ENCODE measurements at regions not wholly inside any gene's neighbourhood (a gene's known extent, or its start where the extent isn't known, plus 50 kb on each side); places are given as distances from the start of the nearest gene placed in this dataset.

GRCh38 chr18:73839441-73839840 is 308.2 kb downstream of the FBXO15 start:
- H3K9me3 ChIP-seq (ENCODE audit: control insufficient read depth in 1 of 2, low read length in 2 of 2): no peaks in the 10 kb centered on the region
- H3K27ac ChIP-seq (ENCODE audit: low read depth, low read length): no peak overlapping the region
- peaks cover 3 to 10% (median 4%) of the 10 kb centered on the region in 4 donors for H3K4me1 Mint-ChIP-seq
- ChIA-PET CTCF (ENCODE audit: partially characterized antibody) (interaction anchor here (2.1 kb wide), 1 partner anchor 12 kb away, joined by 6 read pairs; no protein-coding TSS in a partner anchor), POLR2A (ENCODE audit: partially characterized antibody) (no interaction called here)
- no peak overlapping the region for H3K4me3 Mint-ChIP-seq
- no peak overlapping the region for H3K27ac Mint-ChIP-seq
- intact Hi-C loops (cut with micrococcal nuclease): no loop called here
- H3K4me1 ChIP-seq (ENCODE audit: insufficient read depth, low read length): no peaks in the 10 kb centered on the region
- H3K27me3 Mint-ChIP-seq: peaks cover 0 to 3% of the 10 kb centered on the region in 2 donors
- DNase-seq: no peak
- H3K9me3 Mint-ChIP-seq: no peaks in the 10 kb centered on the region
- no peaks in the 10 kb centered on the region for H3K36me3 ChIP-seq (ENCODE audit: insufficient read depth, low read length)
- H3K27me3 ChIP-seq (ENCODE audit: insufficient read depth, low read length): no peaks in the 10 kb centered on the region
- H3K36me3 Mint-ChIP-seq: no peaks in the 10 kb centered on the region
- no peak overlapping the region for H3K4me3 ChIP-seq (ENCODE audit: low read length in 2 of 2)

- no peak for DNase-seq
- Histone ChIP-seq H3K27me3 (ENCODE audit: insufficient read depth, low read length) (no peaks in the 10 kb centered on the region), H3K4me3 (ENCODE audit: low read length in 2 of 2) (no peak overlapping the region), H3K4me1 (ENCODE audit: insufficient read depth, low read length) (no peaks in the 10 kb centered on the region), H3K36me3 (ENCODE audit: insufficient read depth, low read length) (no peaks in the 10 kb centered on the region), H3K27ac (ENCODE audit: low read depth, low read length) (no peak overlapping the region), H3K9me3 (ENCODE audit: control insufficient read depth in 1 of 2, low read length in 2 of 2) (no peaks in the 10 kb centered on the region)
- Mint-ChIP-seq H3K4me3 (no peak overlapping the region), H3K27ac (no peak overlapping the region), H3K27me3 (peaks cover 0 to 2% of the 10 kb centered on the region in 2 donors), H3K9me3 (no peaks in the 10 kb centered on the region), H3K36me3 (no peaks in the 10 kb centered on the region), H3K4me1 (peaks cover 3 to 10% (median 4%) of the 10 kb centered on the region in 4 donors)
- CTCF ChIA-PET (ENCODE audit: partially characterized antibody): no interaction called here
- intact Hi-C loops (cut with micrococcal nuclease): no loop called here
- POLR2A ChIA-PET (ENCODE audit: partially characterized antibody): no interaction called here
These were observed 309.5 kb downstream of the FBXO15 start for GRCh38 chr18:73838107-73838506.

- intact Hi-C loops (cut with micrococcal nuclease): no loop called here
- H3K36me3 Mint-ChIP-seq: no peaks in the 10 kb centered on the region
- POLR2A ChIA-PET (ENCODE audit: partially characterized antibody): no interaction called here
These were observed 311.8 kb downstream of the FBXO15 start for GRCh38 chr18:73835656-73836364.

GRCh38 chr18:73835039-73835438 is 312.6 kb downstream of the FBXO15 start:
- no peaks in the 10 kb centered on the region for H3K36me3 ChIP-seq (ENCODE audit: insufficient read depth, low read length)
- H3K4me1 ChIP-seq (ENCODE audit: insufficient read depth, low read length): no peaks in the 10 kb centered on the region
- H3K4me3 Mint-ChIP-seq: no peak overlapping the region
- CTCF ChIA-PET (ENCODE audit: partially characterized antibody): interaction anchor here (1.7 kb wide), 1 partner anchor 8 kb away, joined by 6 read pairs; no protein-coding TSS in a partner anchor
- no peak for DNase-seq
- H3K4me3 ChIP-seq (ENCODE audit: low read length in 2 of 2): no peak overlapping the region
- H3K9me3 ChIP-seq (ENCODE audit: control insufficient read depth in 1 of 2, low read length in 2 of 2): no peaks in the 10 kb centered on the region
- no peak overlapping the region for H3K27ac Mint-ChIP-seq
- no peaks in the 10 kb centered on the region for H3K27me3 ChIP-seq (ENCODE audit: insufficient read depth, low read length)
- no peaks in the 10 kb centered on the region for H3K27me3 Mint-ChIP-seq
- POLR2A ChIA-PET (ENCODE audit: partially characterized antibody): no interaction called here
- H3K27ac ChIP-seq (ENCODE audit: low read depth, low read length): no peak overlapping the region
- intact Hi-C loops (cut with micrococcal nuclease): no loop called here
- peaks cover 0 to 2% (median 0%) of the 10 kb centered on the region in 8 donors for H3K9me3 Mint-ChIP-seq
- H3K36me3 Mint-ChIP-seq: no peaks in the 10 kb centered on the region
- no peaks in the 10 kb centered on the region for H3K4me1 Mint-ChIP-seq

More at GRCh38 chr18:73835656-73836364, 311.8 kb downstream of the FBXO15 start:
- Histone ChIP-seq H3K36me3 (ENCODE audit: insufficient read depth, low read length) (no peaks in the 10 kb centered on the region), H3K4me1 (ENCODE audit: insufficient read depth, low read length) (no peaks in the 10 kb centered on the region), H3K27ac (ENCODE audit: low read depth, low read length) (no peak overlapping the region), H3K9me3 (ENCODE audit: control insufficient read depth in 1 of 2, low read length in 2 of 2) (no peaks in the 10 kb centered on the region), H3K27me3 (ENCODE audit: insufficient read depth, low read length) (no peaks in the 10 kb centered on the region), H3K4me3 (ENCODE audit: low read length in 2 of 2) (no peak overlapping the region)
- Mint-ChIP-seq H3K9me3 (peaks cover 0 to under 1% (median 0%) of the 10 kb centered on the region in 8 donors), H3K27ac (no peak overlapping the region), H3K27me3 (no peaks in the 10 kb centered on the region), H3K4me3 (no peak overlapping the region), H3K4me1 (no peaks in the 10 kb centered on the region)
- DNase-seq: no peak
- CTCF ChIA-PET (ENCODE audit: partially characterized antibody): no interaction called here

GRCh38 chr18:73831688-73832087 is 315.9 kb downstream of the FBXO15 start:
- no peaks in the 10 kb centered on the region for H3K4me1 Mint-ChIP-seq
- no peak overlapping the region for H3K27ac Mint-ChIP-seq
- Histone ChIP-seq H3K36me3 (ENCODE audit: insufficient read depth, low read length) (no peaks in the 10 kb centered on the region), H3K9me3 (ENCODE audit: control insufficient read depth in 1 of 2, low read length in 2 of 2) (no peaks in the 10 kb centered on the region), H3K4me1 (ENCODE audit: insufficient read depth, low read length) (no peaks in the 10 kb centered on the region), H3K4me3 (ENCODE audit: low read length in 2 of 2) (no peak overlapping the region), H3K27me3 (ENCODE audit: insufficient read depth, low read length) (no peaks in the 10 kb centered on the region), H3K27ac (ENCODE audit: low read depth, low read length) (no peak overlapping the region)
- no peak for DNase-seq
- CTCF ChIA-PET (ENCODE audit: partially characterized antibody): interaction anchor here (1.2 kb wide), 1 partner anchor 10 kb away, joined by 3 read pairs; no protein-coding TSS in a partner anchor
- H3K36me3 Mint-ChIP-seq: no peaks in the 10 kb centered on the region
- POLR2A ChIA-PET (ENCODE audit: partially characterized antibody): no interaction called here
- no peak overlapping the region for H3K4me3 Mint-ChIP-seq
- H3K9me3 Mint-ChIP-seq: peaks cover 0 to 2% (median 0%) of the 10 kb centered on the region in 8 donors
- H3K27me3 Mint-ChIP-seq: no peaks in the 10 kb centered on the region
- intact Hi-C loops (cut with micrococcal nuclease): no loop called here

- intact Hi-C loops (cut with micrococcal nuclease): no loop called here
- H3K4me1 ChIP-seq (ENCODE audit: insufficient read depth, low read length): no peaks in the 10 kb centered on the region
- no peaks in the 10 kb centered on the region for H3K27me3 ChIP-seq (ENCODE audit: insufficient read depth, low read length)
- H3K27ac Mint-ChIP-seq: no peak overlapping the region
- no peak overlapping the region for H3K27ac ChIP-seq (ENCODE audit: low read depth, low read length)
- H3K4me3 ChIP-seq (ENCODE audit: low read length in 2 of 2): no peak overlapping the region
- no peaks in the 10 kb centered on the region for H3K27me3 Mint-ChIP-seq
- no peaks in the 10 kb centered on the region for H3K4me1 Mint-ChIP-seq
- DNase-seq: no peak
- no peaks in the 10 kb centered on the region for H3K36me3 ChIP-seq (ENCODE audit: insufficient read depth, low read length)
- ChIA-PET CTCF (ENCODE audit: partially characterized antibody) (no interaction called here), POLR2A (ENCODE audit: partially characterized antibody) (no interaction called here)
- peaks cover 0 to 2% (median 0%) of the 10 kb centered on the region in 8 donors for H3K9me3 Mint-ChIP-seq
- H3K9me3 ChIP-seq (ENCODE audit: control insufficient read depth in 1 of 2, low read length in 2 of 2): no peaks in the 10 kb centered on the region
- H3K4me3 Mint-ChIP-seq: no peak overlapping the region
- H3K36me3 Mint-ChIP-seq: no peaks in the 10 kb centered on the region
These were observed 318.5 kb downstream of the FBXO15 start for GRCh38 chr18:73829146-73829545.

GRCh38 chr18:73827801-73828200 is 319.8 kb downstream of the FBXO15 start:
- H3K4me1 ChIP-seq (ENCODE audit: insufficient read depth, low read length): no peaks in the 10 kb centered on the region
- DNase-seq: no peak
- H3K27ac ChIP-seq (ENCODE audit: low read depth, low read length): no peak overlapping the region
- CTCF ChIA-PET (ENCODE audit: partially characterized antibody): interaction anchor here (2.1 kb wide), 1 partner anchor 12 kb away, joined by 6 read pairs; no protein-coding TSS in a partner anchor
- H3K36me3 Mint-ChIP-seq: no peaks in the 10 kb centered on the region
- H3K27me3 Mint-ChIP-seq: no peaks in the 10 kb centered on the region
- H3K4me1 Mint-ChIP-seq: no peaks in the 10 kb centered on the region
- no peaks in the 10 kb centered on the region for H3K9me3 ChIP-seq (ENCODE audit: control insufficient read depth in 1 of 2, low read length in 2 of 2)
- POLR2A ChIA-PET (ENCODE audit: partially characterized antibody): no interaction called here
- no peak overlapping the region for H3K4me3 Mint-ChIP-seq
- H3K36me3 ChIP-seq (ENCODE audit: insufficient read depth, low read length): no peaks in the 10 kb centered on the region
- H3K9me3 Mint-ChIP-seq: peaks cover 0 to 2% (median 0%) of the 10 kb centered on the region in 8 donors
- intact Hi-C loops (cut with micrococcal nuclease): no loop called here
- no peak overlapping the region for H3K27ac Mint-ChIP-seq
- H3K27me3 ChIP-seq (ENCODE audit: insufficient read depth, low read length): no peaks in the 10 kb centered on the region
- no peak overlapping the region for H3K4me3 ChIP-seq (ENCODE audit: low read length in 2 of 2)

All from CD4-positive, alpha-beta memory T cell (primary cell).